HEK293 (cell line): ENCODE measurements at regions not wholly inside any gene's neighbourhood (a gene's known extent, or its start where the extent isn't known, plus 50 kb on each side); places are given as distances from the start of the nearest gene placed in this dataset.

Experiments used
- CTCF ChIA-PET: fragments of 350-600 bp; formaldehyde crosslinking; extraction: SDS; loops from one replicate; lab custom pipeline; 2021; ENCODE audit warnings: antibody characterized with exemption; lab: Yijun Ruan, JAX
- POLR2A ChIA-PET: fragments of 300-600 bp; formaldehyde crosslinking; extraction: SDS; loops from one replicate; lab custom pipeline; 2020; ENCODE audit warnings: antibody characterized with exemption, inconsistent platforms; lab: Yijun Ruan, JAX
- H3K27ac ChIP-seq: fragments of 200-500 bp; sonication (Bioruptor generic); 2 replicates; pipeline ENCODE4 v1.5.1; 2014; ENCODE audit warnings: low read depth, low read length, control low read depth, inconsistent platforms; ENCODE audit errors: extremely low read depth
- H3K36me3 ChIP-seq, 2 experiments: fragments of 200-500 bp in 1 of 2; sonication (Bioruptor generic) in 1 of 2; 1 replicate in 1 of 2; 2 replicates in 1 of 2; pipeline ENCODE4 v1.5.1; 2014 to 2017; ENCODE audit warnings: inconsistent platforms in 2 of 2, low read length in 2 of 2; ENCODE audit not compliant: control insufficient read depth in 2 of 2, insufficient read depth in 1 of 2
- H3K4me1 ChIP-seq: fragments of 200-500 bp; sonication (Bioruptor generic); 2 replicates; pipeline ENCODE4 v1.5.1; 2014; ENCODE audit warnings: mild to moderate bottlenecking, low read length, inconsistent platforms; ENCODE audit not compliant: control insufficient read depth, insufficient read depth
- H3K4me3 ChIP-seq: 2 replicates; pipeline ENCODE4 v1.5.1; 2011; ENCODE audit warnings: low read depth, mild to moderate bottlenecking, control low read depth, low read length, moderate library complexity
- H3K9me3 ChIP-seq: fragments of 200-500 bp; sonication (Bioruptor generic); 2 replicates; pipeline ENCODE4 v1.5.1; 2014; ENCODE audit warnings: low read depth, low read length, inconsistent platforms; ENCODE audit not compliant: control insufficient read depth, insufficient read depth
- ELK4 ChIP-seq: IDR thresholded peaks from 2 replicates; pipeline ENCODE4 v1.6.1; 2011; ENCODE audit warnings: mild to moderate bottlenecking, low read depth, low read length, borderline replicate concordance
- GLIS2 ChIP-seq: fragments of 450-650 bp; formaldehyde crosslinking; IDR thresholded peaks from 2 replicates; pipeline ENCODE4 v1.5.1; 2016; ENCODE audit warnings: missing biosample characterization, missing genetic modification characterization
- TRIM28 ChIP-seq: IDR thresholded peaks from 2 replicates; pipeline ENCODE4 v1.6.1; 2011; ENCODE audit warnings: low read length, control low read depth, borderline replicate concordance
- ZBTB20 ChIP-seq: fragments of 450-650 bp; formaldehyde crosslinking; IDR thresholded peaks from 2 replicates; pipeline ENCODE4 v1.5.1; 2016; ENCODE audit warnings: missing biosample characterization, missing genetic modification characterization
- ZNF140 ChIP-seq: fragments of 450-650 bp; formaldehyde crosslinking; IDR thresholded peaks from 2 replicates; pipeline ENCODE4 v1.5.1; 2016; ENCODE audit warnings: missing biosample characterization, missing genetic modification characterization
- ZNF174 ChIP-seq: fragments of 450-650 bp; formaldehyde crosslinking; IDR thresholded peaks from 2 replicates; pipeline ENCODE4 v1.5.0; 2017; ENCODE audit warnings: missing biosample characterization, mild to moderate bottlenecking, missing genetic modification characterization
- ZNF211 ChIP-seq: fragments of 450-650 bp; formaldehyde crosslinking; IDR thresholded peaks from 2 replicates; pipeline ENCODE4 v1.5.1; 2016; ENCODE audit warnings: low read depth, missing biosample characterization, missing genetic modification characterization
- ZNF292 ChIP-seq: fragments of 450-650 bp; formaldehyde crosslinking; IDR thresholded peaks from 2 replicates; pipeline ENCODE4 v1.5.1; 2016; ENCODE audit warnings: low read depth, missing biosample characterization, missing genetic modification characterization, borderline replicate concordance
- ZNF394 ChIP-seq: fragments of 450-650 bp; formaldehyde crosslinking; IDR thresholded peaks from 2 replicates; pipeline ENCODE4 v1.5.1; 2016; ENCODE audit warnings: missing biosample characterization, missing genetic modification characterization, mild to moderate bottlenecking, moderate library complexity, borderline replicate concordance
- ZNF610 ChIP-seq: fragments of 450-650 bp; formaldehyde crosslinking; IDR thresholded peaks from 2 replicates; pipeline ENCODE4 v1.5.1; 2016; ENCODE audit warnings: missing biosample characterization, missing genetic modification characterization, borderline replicate concordance
- ZNF623 ChIP-seq: fragments of 450-650 bp; formaldehyde crosslinking; IDR thresholded peaks from 2 replicates; pipeline ENCODE4 v1.5.1; 2016; ENCODE audit warnings: missing biosample characterization, missing genetic modification characterization
- ZNF660 ChIP-seq: fragments of 450-650 bp; IDR thresholded peaks from 2 replicates; pipeline ENCODE4 v1.5.1; 2018; ENCODE audit warnings: missing biosample characterization, mild to moderate bottlenecking, missing genetic modification characterization
- ZNF704 ChIP-seq: fragments of 450-650 bp; formaldehyde crosslinking; IDR thresholded peaks from 2 replicates; pipeline ENCODE4 v1.5.1; 2016; ENCODE audit warnings: missing biosample characterization, missing genetic modification characterization
- ZNF768 ChIP-seq: fragments of 450-650 bp; formaldehyde crosslinking; IDR thresholded peaks from 2 replicates; pipeline ENCODE4 v1.5.1; 2018; ENCODE audit warnings: missing biosample characterization, mild to moderate bottlenecking, missing genetic modification characterization
- ZNF792 ChIP-seq: fragments of 450-650 bp; formaldehyde crosslinking; IDR thresholded peaks from 2 replicates; pipeline ENCODE4 v1.5.1; 2016; ENCODE audit warnings: missing biosample characterization, missing genetic modification characterization
- ZSCAN18 ChIP-seq: fragments of 450-650 bp; formaldehyde crosslinking; IDR thresholded peaks from 2 replicates; pipeline ENCODE4 v1.5.1; 2016; ENCODE audit warnings: missing biosample characterization, missing genetic modification characterization
- TF ChIP-seq, protein P1 (sequence below): fragments of 450-650 bp; formaldehyde crosslinking; IDR thresholded peaks from 2 replicates; pipeline ENCODE4 v1.5.1; 2017; ENCODE audit warnings: missing biosample characterization, missing genetic modification characterization
- TF ChIP-seq, protein P2 (sequence below): fragments of 450-650 bp; formaldehyde crosslinking; IDR thresholded peaks from 2 replicates; pipeline ENCODE4 v1.5.1; 2016; ENCODE audit warnings: missing biosample characterization, missing genetic modification characterization, borderline replicate concordance

DNA sequence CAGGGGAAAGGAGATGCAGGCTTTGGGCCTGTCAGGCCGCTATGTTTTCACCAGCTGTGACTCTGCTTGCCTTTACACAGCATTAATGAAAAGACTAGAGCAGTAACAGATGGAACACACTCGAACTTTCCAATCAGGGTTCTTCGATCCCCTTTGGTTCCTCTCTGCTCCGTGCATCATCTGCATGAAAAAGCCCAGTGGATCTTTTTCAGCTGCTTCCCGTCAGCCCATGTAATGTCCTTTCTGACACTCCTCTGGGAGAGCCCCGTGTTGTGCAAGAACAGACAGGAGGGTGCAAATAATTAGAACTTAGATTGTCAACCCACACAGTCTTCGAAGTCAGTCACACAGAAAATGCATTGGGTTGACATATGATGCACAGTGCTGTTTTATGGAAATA lies 448.9 kb upstream of the ZNF462 start:
- Histone ChIP-seq H3K9me3 (no peaks in the 10 kb centered on the region), H3K4me1 (no peaks in the 10 kb centered on the region), H3K36me3 (no peaks in the 10 kb centered on the region), H3K27ac (no peak overlapping the region), H3K4me3 (no peak overlapping the region)
- TF ChIP-seq ZNF140 (no peak), ZSCAN18 (tag by site-specific recombination) (no peak), ZNF610 (no peak), ZNF211 (tag by site-specific recombination) (no peak), ZNF768 (tag by site-specific recombination) (no peak)
- POLR2A ChIA-PET: no interaction called here
- CTCF ChIA-PET: no interaction called here

DNA sequence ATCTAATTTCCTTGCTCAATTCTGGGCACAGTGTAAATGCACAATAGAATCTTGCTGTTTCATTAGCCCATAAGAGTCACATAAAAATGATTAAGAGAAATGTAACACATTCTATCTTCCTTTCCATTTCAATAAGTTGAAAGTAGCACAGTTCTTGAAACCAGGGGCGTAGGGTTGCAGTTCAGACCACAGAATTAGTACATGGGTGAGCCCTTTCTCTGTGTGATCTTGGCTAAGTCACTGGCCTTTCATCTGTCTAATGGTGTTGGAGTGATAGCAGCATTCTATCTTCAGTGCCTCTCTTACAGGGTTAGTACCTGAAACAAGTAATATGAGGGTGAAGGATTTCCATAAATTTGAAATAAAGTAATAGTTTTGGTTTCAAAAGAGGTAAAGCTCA lies 445.3 kb upstream of the ZNF462 start:
- no peaks in the 10 kb centered on the region for H3K36me3 ChIP-seq
- no peaks in the 10 kb centered on the region for H3K9me3 ChIP-seq
- H3K4me1 ChIP-seq: no peaks in the 10 kb centered on the region
- ChIA-PET CTCF (no interaction called here), POLR2A (no interaction called here)
- H3K4me3 ChIP-seq: no peak overlapping the region
- TF ChIP-seq ZNF174 (tag by site-specific recombination) (no peak), ZNF140 (no peak), ELK4 (no peak), ZNF660 (tag by site-specific recombination) (no peak), ZNF792 (no peak), ZNF292 (tag by site-specific recombination) (no peak), ZNF623 (tag by site-specific recombination) (no peak), ZBTB20 (tag by site-specific recombination) (no peak), ZNF394 (tag by site-specific recombination) (no peak), TRIM28 (no peak), GLIS2 (no peak), ZNF704 (tag by site-specific recombination) (no peak)
- TF ChIP-seq, protein P1, sequence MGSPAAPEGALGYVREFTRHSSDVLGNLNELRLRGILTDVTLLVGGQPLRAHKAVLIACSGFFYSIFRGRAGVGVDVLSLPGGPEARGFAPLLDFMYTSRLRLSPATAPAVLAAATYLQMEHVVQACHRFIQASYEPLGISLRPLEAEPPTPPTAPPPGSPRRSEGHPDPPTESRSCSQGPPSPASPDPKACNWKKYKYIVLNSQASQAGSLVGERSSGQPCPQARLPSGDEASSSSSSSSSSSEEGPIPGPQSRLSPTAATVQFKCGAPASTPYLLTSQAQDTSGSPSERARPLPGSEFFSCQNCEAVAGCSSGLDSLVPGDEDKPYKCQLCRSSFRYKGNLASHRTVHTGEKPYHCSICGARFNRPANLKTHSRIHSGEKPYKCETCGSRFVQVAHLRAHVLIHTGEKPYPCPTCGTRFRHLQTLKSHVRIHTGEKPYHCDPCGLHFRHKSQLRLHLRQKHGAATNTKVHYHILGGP: no peak
- TF ChIP-seq, protein P2, sequence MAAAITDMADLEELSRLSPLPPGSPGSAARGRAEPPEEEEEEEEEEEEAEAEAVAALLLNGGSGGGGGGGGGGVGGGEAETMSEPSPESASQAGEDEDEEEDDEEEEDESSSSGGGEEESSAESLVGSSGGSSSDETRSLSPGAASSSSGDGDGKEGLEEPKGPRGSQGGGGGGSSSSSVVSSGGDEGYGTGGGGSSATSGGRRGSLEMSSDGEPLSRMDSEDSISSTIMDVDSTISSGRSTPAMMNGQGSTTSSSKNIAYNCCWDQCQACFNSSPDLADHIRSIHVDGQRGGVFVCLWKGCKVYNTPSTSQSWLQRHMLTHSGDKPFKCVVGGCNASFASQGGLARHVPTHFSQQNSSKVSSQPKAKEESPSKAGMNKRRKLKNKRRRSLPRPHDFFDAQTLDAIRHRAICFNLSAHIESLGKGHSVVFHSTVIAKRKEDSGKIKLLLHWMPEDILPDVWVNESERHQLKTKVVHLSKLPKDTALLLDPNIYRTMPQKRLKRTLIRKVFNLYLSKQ (tag by site-specific recombination): no peak
- no peak overlapping the region for H3K27ac ChIP-seq
